Lower lobe of right lung (tissue), 2 donors: ENCODE measurements at regions not wholly inside any gene's neighbourhood (a gene's known extent, or its start where the extent isn't known, plus 50 kb on each side); places are given as distances from the start of the nearest gene placed in this dataset.

Source experiments
- ATAC-seq, 2 donors: fragments of 200-7000 bp; cut with Tn5 transposase; one replicate each; pipeline ENCODE4 v1.9.1; 2020 to 2022; ENCODE audit warnings: mild to moderate bottlenecking in 2 of 2, moderate library complexity in 2 of 2
- DNase-seq: peaks from one replicate; pipeline ENCODE4 v3.0.0-alpha.2; 2020
- H3K27ac ChIP-seq: fragments of 200-600 bp; one replicate; pipeline ENCODE4 v1.8.0; 2022
- H3K27me3 ChIP-seq: fragments of 200-600 bp; one replicate; pipeline ENCODE4 v1.8.0; 2022; ENCODE audit warnings: low read depth
- H3K36me3 ChIP-seq: fragments of 200-600 bp; one replicate; pipeline ENCODE4 v1.8.0; 2022; ENCODE audit warnings: mild to moderate bottlenecking
- H3K4me1 ChIP-seq: fragments of 200-600 bp; one replicate; pipeline ENCODE4 v1.8.0; 2022
- H3K4me3 ChIP-seq: fragments of 200-600 bp; one replicate; pipeline ENCODE4 v1.8.0; 2022; ENCODE audit warnings: mild to moderate bottlenecking
- H3K9me3 ChIP-seq: fragments of 200-600 bp; one replicate; pipeline ENCODE4 v1.8.0; 2022
- intact Hi-C: fragments of 100-400 bp; cut with DNase I; formaldehyde crosslinking; loops from one replicate; pipeline ENCODE4 v1.11.0; 2022
- TF ChIP-seq, protein P1 (sequence below): fragments of 200-600 bp; IDR thresholded peaks from one replicate; pipeline ENCODE4 v1.8.0; 2022; ENCODE audit warnings: antibody characterized with exemption, mild to moderate bottlenecking
- donor health status: DM: no; HTN: yes; CAD: no; lungs with severe emphysema.

DNA sequence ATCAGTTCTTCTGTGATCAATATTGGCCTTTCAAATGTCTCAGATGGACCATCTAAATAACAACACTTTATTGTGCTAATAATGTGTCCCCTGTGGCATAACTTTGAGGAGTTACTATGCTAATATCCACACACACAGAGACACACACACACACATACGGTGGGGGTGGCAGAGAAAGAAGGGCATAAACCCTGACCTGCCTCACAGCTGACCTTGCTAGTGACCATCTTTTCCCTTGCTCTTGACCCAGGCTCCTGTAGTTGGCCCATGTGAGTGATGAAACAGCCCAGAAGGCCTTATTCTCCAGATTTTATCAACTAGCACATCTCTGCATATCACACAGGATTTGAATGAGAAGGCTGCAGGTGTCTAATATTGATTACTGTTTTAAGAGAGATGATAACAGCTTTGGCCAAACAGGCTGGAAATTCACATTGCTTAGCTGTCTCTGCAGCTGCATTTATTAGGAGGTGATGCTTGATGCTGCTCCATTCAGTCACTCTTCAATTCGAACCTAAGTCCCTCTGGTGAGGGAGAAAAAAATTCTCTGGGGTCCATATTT, 176.4 kb downstream of the ACTR3 start:
- DNase-seq (no peak), ATAC-seq (no peak)
- H3K36me3 ChIP-seq = no peaks in the 10 kb centered on the region
- no peaks in the 10 kb centered on the region for H3K27me3 ChIP-seq
- no peak overlapping the region for H3K4me3 ChIP-seq
- no peaks in the 10 kb centered on the region for H3K9me3 ChIP-seq
- TF ChIP-seq, protein P1, sequence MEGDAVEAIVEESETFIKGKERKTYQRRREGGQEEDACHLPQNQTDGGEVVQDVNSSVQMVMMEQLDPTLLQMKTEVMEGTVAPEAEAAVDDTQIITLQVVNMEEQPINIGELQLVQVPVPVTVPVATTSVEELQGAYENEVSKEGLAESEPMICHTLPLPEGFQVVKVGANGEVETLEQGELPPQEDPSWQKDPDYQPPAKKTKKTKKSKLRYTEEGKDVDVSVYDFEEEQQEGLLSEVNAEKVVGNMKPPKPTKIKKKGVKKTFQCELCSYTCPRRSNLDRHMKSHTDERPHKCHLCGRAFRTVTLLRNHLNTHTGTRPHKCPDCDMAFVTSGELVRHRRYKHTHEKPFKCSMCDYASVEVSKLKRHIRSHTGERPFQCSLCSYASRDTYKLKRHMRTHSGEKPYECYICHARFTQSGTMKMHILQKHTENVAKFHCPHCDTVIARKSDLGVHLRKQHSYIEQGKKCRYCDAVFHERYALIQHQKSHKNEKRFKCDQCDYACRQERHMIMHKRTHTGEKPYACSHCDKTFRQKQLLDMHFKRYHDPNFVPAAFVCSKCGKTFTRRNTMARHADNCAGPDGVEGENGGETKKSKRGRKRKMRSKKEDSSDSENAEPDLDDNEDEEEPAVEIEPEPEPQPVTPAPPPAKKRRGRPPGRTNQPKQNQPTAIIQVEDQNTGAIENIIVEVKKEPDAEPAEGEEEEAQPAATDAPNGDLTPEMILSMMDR = no peak
- no peaks in the 10 kb centered on the region for H3K4me1 ChIP-seq
- H3K27ac ChIP-seq = no peak overlapping the region
- intact Hi-C loops = no loop called here

DNA sequence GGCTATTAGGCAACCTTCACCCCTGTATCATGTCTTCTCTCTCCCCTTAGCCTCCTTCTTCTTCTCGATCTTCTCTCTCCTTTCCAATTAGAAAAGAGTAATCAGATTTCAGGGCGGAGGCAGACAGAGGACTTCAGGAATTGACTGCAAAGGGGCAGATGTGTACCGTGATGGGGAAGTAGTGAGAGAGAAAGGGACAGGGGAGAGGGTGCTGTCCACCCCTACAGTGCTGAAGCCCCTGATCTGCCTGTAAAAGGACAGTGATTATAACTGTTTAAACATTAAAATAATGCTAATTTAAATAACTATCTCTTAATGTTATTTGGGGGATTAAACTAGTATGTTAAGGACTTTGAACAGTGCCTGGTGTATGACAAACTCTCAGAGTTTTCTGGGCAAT, 178.5 kb downstream of the ACTR3 start:
- DNase-seq = no peak
- H3K9me3 ChIP-seq = no peaks in the 10 kb centered on the region
- H3K36me3 ChIP-seq = no peaks in the 10 kb centered on the region
- H3K4me1 ChIP-seq = no peaks in the 10 kb centered on the region
- H3K4me3 ChIP-seq = no peak overlapping the region
- TF ChIP-seq, protein P1 = no peak
- ATAC-seq = no peak
- no peak overlapping the region for H3K27ac ChIP-seq
- H3K27me3 ChIP-seq = no peaks in the 10 kb centered on the region
- intact Hi-C loops = no loop called here

DNA sequence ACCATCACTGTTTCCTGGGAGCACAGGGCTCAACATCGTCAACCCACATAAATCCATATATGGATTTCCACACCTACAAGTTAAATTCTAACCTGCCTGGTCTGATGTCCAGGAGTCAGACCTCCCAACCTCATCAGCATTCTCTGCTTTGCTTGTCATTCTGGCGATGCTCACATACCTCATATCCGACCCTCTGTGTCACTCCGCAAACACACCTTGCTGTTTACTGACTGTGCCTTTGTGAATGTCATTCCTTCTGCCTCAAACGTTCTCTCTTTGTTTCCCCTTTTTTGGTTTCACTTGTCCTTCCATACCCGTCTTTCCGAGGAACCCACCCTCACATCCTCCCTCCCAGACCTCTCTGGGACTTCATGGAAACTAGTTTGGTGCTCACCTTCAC, 187.1 kb downstream of the ACTR3 start:
- Histone ChIP-seq H3K9me3 (peaks cover 3% of the 10 kb centered on the region), H3K27me3 (no peaks in the 10 kb centered on the region), H3K36me3 (no peaks in the 10 kb centered on the region), H3K4me3 (no peak overlapping the region), H3K4me1 (no peaks in the 10 kb centered on the region), H3K27ac (no peak overlapping the region)
- intact Hi-C loops = no loop called here
- ATAC-seq (no peak), DNase-seq (no peak)
- TF ChIP-seq, protein P1 = no peak

DNA sequence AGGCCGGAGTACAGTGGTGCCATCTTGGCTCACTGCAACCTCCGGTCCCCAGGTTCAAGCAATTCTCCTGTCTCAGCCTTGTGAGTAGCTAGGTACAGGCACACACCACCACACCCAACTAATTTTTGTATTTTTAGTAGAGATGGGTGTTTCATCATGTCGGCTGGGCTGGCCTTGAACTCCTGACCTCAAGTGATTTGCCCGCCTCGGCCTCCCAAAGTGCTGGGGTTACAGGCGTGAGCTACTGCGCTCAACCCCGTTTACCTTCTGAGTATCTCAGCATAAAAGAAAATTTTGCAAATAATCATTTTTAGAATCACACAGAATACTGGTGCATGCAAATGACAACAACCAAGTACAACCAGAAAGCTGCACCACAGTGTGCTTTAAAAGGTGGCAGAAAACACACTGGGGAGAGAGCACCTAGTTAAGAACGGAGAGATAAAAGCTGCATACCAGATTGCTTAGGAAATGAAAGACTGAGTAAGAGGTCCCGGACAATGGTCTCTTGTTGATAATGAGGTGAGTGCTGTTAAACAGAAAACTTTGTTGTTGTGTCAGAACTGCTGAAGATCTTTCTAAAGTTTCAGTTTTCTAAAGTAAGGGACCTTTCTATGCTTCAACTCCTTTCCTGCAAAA, 189.6 kb downstream of the ACTR3 start:
- no peak overlapping the region for H3K27ac ChIP-seq
- H3K4me3 ChIP-seq = no peak overlapping the region
- intact Hi-C loops = no loop called here
- no peaks in the 10 kb centered on the region for H3K4me1 ChIP-seq
- peaks cover 3% of the 10 kb centered on the region for H3K9me3 ChIP-seq
- TF ChIP-seq, protein P1 = no peak
- no peaks in the 10 kb centered on the region for H3K27me3 ChIP-seq
- no peaks in the 10 kb centered on the region for H3K36me3 ChIP-seq
- ATAC-seq = no peak
- no peak for DNase-seq

DNA sequence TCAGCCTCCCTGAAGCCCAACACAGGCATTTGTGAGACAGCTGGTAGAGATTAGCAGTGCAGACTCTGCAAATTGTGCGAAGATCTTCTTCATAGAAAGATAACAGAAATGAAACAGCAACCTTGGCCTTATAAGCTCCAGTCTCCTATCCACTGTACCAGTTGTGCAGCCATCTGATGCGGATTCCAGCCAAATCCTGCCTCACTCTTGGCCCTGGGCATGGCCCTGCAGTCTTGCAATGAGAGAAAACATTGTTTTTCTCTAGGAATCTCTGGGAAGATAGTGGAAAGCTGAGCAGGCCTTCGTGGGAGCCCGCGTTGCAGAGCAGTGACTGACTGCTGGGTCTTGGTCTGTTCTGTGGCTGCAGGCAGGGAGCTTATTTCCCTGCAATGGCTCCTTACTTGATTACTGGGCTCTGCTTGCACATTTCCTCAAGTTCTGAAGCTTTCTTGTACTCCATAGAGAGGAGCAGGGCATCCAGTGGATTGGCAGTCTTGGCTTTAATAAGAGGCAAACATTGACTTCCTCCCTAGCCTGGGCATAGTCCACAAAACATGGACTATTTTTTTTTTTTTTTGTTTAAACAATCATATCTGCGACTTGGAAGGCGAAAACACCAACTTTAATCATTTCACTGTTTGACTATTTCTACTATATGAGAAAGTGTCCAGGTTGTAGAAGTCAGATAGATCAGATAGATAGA, 193.0 kb downstream of the ACTR3 start:
- DNase-seq (no peak), ATAC-seq (no peak)
- H3K27me3 ChIP-seq = no peaks in the 10 kb centered on the region
- peaks cover 3% of the 10 kb centered on the region for H3K9me3 ChIP-seq
- H3K4me1 ChIP-seq = no peaks in the 10 kb centered on the region
- intact Hi-C loops = no loop called here
- no peaks in the 10 kb centered on the region for H3K36me3 ChIP-seq
- H3K4me3 ChIP-seq = no peak overlapping the region
- H3K27ac ChIP-seq = no peak overlapping the region
- TF ChIP-seq, protein P1 = no peak
